Activated T-cell treated with anti-CD3 and anti-CD28 coated beads for 24 hours (primary cell): ENCODE measurements at regions not wholly inside any gene's neighbourhood (a gene's known extent, or its start where the extent isn't known, plus 50 kb on each side); places are given as distances from the start of the nearest gene placed in this dataset.

ENCODE experiments used
- DNase-seq: peaks from one replicate; pipeline ENCODE4 v3.0.0-alpha.2; 2020; ENCODE audit warnings: low read depth

- no peak for DNase-seq
Observed at GRCh38 chr4:106766519-106766918, 269.6 kb downstream of the DKK2 start.

- DNase-seq: no peak
Observed at GRCh38 chr4:106764774-106765173, 271.3 kb downstream of the DKK2 start.

- no peak for DNase-seq
Observed at GRCh38 chr4:106762666-106763443, 273.3 kb downstream of the DKK2 start.

- DNase-seq: no peak
Observed at GRCh38 chr4:106753426-106753825, 282.7 kb downstream of the DKK2 start.

GRCh38 chr4:106746451-106746850 lies 289.7 kb downstream of the DKK2 start:
- no peak for DNase-seq

GRCh38 chr4:106738121-106738520 lies 298.0 kb downstream of the DKK2 start:
- no peak for DNase-seq

GRCh38 chr4:106718548-106718947 lies 317.6 kb downstream of the DKK2 start:
- DNase-seq: no peak

GRCh38 chr4:106717091-106717490 lies 319.0 kb downstream of the DKK2 start:
- no peak for DNase-seq

- DNase-seq: no peak
Observed at GRCh38 chr4:106715825-106716224, 320.3 kb downstream of the DKK2 start.

GRCh38 chr4:106708464-106708816 lies 327.7 kb downstream of the DKK2 start:
- DNase-seq: no peak

GRCh38 chr4:106707776-106708463 lies 328.2 kb downstream of the DKK2 start:
- no peak for DNase-seq

- no peak for DNase-seq
Observed at GRCh38 chr4:106704253-106704870, 331.8 kb downstream of the DKK2 start.

GRCh38 chr4:106700321-106700720 lies 331.7 kb upstream of the GIMD1 start:
- no peak for DNase-seq

GRCh38 chr4:106698621-106699195 lies 330.1 kb upstream of the GIMD1 start:
- DNase-seq: no peak

- no peak for DNase-seq
Observed at GRCh38 chr4:106695501-106696262, 327.1 kb upstream of the GIMD1 start.

- no peak for DNase-seq
Observed at GRCh38 chr4:106694232-106694631, 325.7 kb upstream of the GIMD1 start.

- DNase-seq: no peak
Observed at GRCh38 chr4:106691749-106692148, 323.2 kb upstream of the GIMD1 start.

- DNase-seq: no peak
Observed at GRCh38 chr4:106690487-106690886, 321.9 kb upstream of the GIMD1 start.

- DNase-seq: no peak
Observed at GRCh38 chr4:106687026-106687425, 318.4 kb upstream of the GIMD1 start.

- no peak for DNase-seq
Observed at GRCh38 chr4:106681381-106681921, 312.9 kb upstream of the GIMD1 start.

GRCh38 chr4:106679063-106679462 lies 310.5 kb upstream of the GIMD1 start:
- DNase-seq: no peak

- no peak for DNase-seq
Observed at GRCh38 chr4:106677213-106677612, 308.6 kb upstream of the GIMD1 start.
